ENCODE measurements at regions not wholly inside any gene's neighbourhood (a gene's known extent, or its start where the extent isn't known, plus 50 kb on each side); places are given as distances from the start of the nearest gene placed in this dataset.

- DNase-seq, result no peak
Measured at GRCh38 chr7:152502813-152503790, 67.3 kb upstream of the KMT2C start.

GRCh38 chr7:152501506-152501905, 65.7 kb upstream of the KMT2C start:
- no peak for DNase-seq

- peak; percentile 40 for DNase-seq
Measured at GRCh38 chr7:152499969-152500368, 64.2 kb upstream of the KMT2C start.

DNA sequence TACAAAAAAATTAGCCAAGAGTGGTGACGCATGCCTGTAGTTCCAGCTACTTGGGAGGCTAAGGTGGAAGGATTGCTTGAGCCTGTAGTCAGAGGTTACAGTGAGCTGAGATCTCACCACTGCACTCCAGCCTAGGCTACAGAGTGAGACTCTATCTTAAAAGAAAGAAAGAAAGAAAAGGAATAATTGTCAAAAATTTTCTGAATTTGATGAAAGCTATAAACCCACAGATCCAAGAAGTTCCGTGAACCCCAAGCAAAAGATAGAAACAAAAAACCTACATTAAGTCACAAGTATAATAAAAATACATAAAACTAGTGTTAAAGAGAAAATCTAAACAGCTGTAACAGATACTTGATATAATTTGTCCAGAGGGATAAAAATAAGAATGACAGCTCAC, 60.1 kb upstream of the KMT2C start:
- DNase-seq, result no peak

GRCh38 chr7:152492952-152493351, 57.1 kb upstream of the KMT2C start:
- no peak for DNase-seq

DNA sequence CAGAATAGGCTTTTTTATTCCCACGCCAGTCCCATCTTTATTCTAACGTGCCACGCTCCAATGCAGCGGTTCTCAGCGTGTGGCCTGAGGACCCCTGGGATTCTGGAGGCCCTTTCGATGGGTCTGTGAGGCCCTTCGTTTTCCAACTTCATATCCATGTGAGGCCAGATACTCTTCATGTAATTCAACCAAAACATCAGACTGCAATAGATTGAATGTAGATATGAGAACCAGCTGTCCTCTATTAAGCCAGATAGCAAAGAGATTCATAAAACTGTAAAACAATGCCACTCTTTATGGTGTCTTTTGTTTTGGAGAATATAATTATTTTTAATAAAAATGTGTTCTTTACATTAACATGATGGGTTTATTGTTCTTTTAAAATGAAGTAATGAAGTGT, 53.2 kb upstream of the KMT2C start:
- DNase-seq, result no peak

DNA sequence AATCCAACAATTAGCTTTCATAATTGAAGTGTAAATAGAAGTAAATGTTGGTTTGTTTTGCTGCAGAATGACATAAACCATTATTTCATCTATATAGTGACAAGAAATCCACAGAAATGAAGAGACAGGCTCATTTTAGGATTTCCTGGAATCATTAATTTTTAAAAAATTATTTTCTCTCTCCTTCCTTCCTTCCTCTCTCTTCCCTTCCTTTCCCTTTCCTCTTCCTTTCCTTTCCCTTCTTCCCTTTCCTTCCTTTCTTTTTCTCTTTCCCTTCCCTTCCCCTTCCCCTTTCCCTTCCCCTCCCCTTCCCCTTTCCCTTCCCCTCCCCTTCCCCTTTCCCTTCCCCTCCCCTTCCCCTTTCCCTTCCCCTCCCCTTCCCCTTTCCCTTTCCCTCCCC, 51.2 kb upstream of the KMT2C start:
- no peak for DNase-seq

- no peak for DNase-seq
Measured at GRCh38 chr7:152485826-152486225, 50.0 kb upstream of the KMT2C start.
